Choroid plexus epithelial cell (primary cell): ENCODE measurements at regions not wholly inside any gene's neighbourhood (a gene's known extent, or its start where the extent isn't known, plus 50 kb on each side); places are given as distances from the start of the nearest gene placed in this dataset.

ENCODE experiments used
- DNase-seq: peaks from one replicate; pipeline ENCODE4 v3.0.0-alpha.2; 2010; ENCODE audit warnings: low read depth
- H3K4me3 ChIP-seq: 2 replicates; pipeline ENCODE4 v1.5.1; 2011; ENCODE audit warnings: low read depth, mild to moderate bottlenecking, control low read depth, low read length, moderate library complexity
- CTCF ChIP-seq: conservative IDR thresholded peaks from 2 replicates; pipeline ENCODE4 v1.5.1; 2011; ENCODE audit warnings: low read depth, mild to moderate bottlenecking, control low read depth, inconsistent platforms, low read length, moderate library complexity

- no peak for TF ChIP-seq CTCF
- no peak overlapping the region for H3K4me3 ChIP-seq
- no peak for DNase-seq
Measured at GRCh38 chr12:113719911-113720591, 246.1 kb downstream of the RBM19 start.

- TF ChIP-seq CTCF = no peak
- H3K4me3 ChIP-seq = no peak overlapping the region
- no peak for DNase-seq
Measured at GRCh38 chr12:113713156-113713555, 241.5 kb upstream of the LHX5 start.

- H3K4me3 ChIP-seq = no peak overlapping the region
- DNase-seq = no peak
- no peak for TF ChIP-seq CTCF
Measured at GRCh38 chr12:113712481-113712880, 240.8 kb upstream of the LHX5 start.

- no peak overlapping the region for H3K4me3 ChIP-seq
- no peak for TF ChIP-seq CTCF
- no peak for DNase-seq
Measured at GRCh38 chr12:113710216-113710615, 238.5 kb upstream of the LHX5 start.

GRCh38 chr12:113709456-113709855, 237.8 kb upstream of the LHX5 start:
- TF ChIP-seq CTCF = no peak
- no peak overlapping the region for H3K4me3 ChIP-seq
- DNase-seq = no peak

GRCh38 chr12:113702836-113703235, 231.2 kb upstream of the LHX5 start:
- no peak for DNase-seq
- no peak for TF ChIP-seq CTCF
- H3K4me3 ChIP-seq = no peak overlapping the region

GRCh38 chr12:113702276-113702675, 230.6 kb upstream of the LHX5 start:
- no peak for DNase-seq
- H3K4me3 ChIP-seq = no peak overlapping the region

More at GRCh38 chr12:113702276-113702675, 230.6 kb upstream of the LHX5 start:
- no peak for TF ChIP-seq CTCF
